ENCODE measurements at regions not wholly inside any gene's neighbourhood (a gene's known extent, or its start where the extent isn't known, plus 50 kb on each side); places are given as distances from the start of the nearest gene placed in this dataset.

DNA sequence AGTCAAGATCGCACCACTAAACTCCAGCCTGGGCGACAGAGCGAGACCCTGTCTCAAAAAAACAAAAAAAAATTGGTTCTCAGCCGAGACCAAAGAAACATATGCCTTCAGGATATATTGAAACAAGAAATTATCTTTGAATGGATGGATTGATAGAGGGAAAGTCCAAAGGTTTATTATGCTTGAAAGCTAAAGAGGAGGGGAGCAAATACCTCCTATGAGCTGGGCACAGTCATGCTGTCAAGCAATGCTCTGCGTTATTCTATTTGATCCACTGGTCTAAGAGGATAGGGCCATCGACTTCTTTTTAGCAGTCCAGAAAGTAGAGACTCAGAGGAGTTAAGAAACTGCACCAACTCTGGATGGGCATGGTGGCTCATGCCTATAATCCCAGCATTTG, 85.9 kb upstream of the SLC34A2 start:
- TF ChIP-seq EP300 (IDR thresholded peaks at IDR 0.05; ENCODE audit: low read depth) (no peak), POLR2A (IDR thresholded peaks at IDR 0.05) (no peak), POLR2AphosphoS5 (IDR thresholded peaks at IDR 0.05) (no peak)
- TF ChIP-seq, protein P1, sequence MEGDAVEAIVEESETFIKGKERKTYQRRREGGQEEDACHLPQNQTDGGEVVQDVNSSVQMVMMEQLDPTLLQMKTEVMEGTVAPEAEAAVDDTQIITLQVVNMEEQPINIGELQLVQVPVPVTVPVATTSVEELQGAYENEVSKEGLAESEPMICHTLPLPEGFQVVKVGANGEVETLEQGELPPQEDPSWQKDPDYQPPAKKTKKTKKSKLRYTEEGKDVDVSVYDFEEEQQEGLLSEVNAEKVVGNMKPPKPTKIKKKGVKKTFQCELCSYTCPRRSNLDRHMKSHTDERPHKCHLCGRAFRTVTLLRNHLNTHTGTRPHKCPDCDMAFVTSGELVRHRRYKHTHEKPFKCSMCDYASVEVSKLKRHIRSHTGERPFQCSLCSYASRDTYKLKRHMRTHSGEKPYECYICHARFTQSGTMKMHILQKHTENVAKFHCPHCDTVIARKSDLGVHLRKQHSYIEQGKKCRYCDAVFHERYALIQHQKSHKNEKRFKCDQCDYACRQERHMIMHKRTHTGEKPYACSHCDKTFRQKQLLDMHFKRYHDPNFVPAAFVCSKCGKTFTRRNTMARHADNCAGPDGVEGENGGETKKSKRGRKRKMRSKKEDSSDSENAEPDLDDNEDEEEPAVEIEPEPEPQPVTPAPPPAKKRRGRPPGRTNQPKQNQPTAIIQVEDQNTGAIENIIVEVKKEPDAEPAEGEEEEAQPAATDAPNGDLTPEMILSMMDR (IDR thresholded peaks at IDR 0.05): no peak
